ENCODE measurements at regions not wholly inside any gene's neighbourhood (a gene's known extent, or its start where the extent isn't known, plus 50 kb on each side); places are given as distances from the start of the nearest gene placed in this dataset.
"Not testable (repeated sequence)": the region's sequence is repeated elsewhere in the genome, so short reads cannot be mapped to it uniquely, and the experiment has no call there.

DNA sequence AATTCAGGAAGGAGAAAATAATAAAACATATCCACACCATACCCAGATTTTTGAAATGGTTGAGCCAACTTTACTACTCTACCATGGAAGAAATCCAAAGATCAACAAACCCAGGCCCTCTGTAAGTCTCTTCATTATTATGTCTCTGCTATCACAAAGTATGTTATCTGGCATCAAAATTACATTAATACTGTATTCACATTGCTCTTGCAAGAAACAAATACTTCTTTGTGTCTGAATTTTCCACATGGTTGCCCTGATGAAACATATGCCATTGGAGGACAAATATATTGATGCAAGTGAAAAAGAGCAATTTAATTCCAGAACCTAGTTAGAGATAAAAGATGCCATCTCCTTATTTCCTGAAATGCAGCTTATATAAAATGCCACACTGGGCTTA, 204.0 kb downstream of the FZD1 start:
- no peak for DNase-seq (ENCODE audit: extremely low spot score)
- Histone ChIP-seq H3K27me3 (no peaks in the 10 kb centered on the region), H3K27ac (replicated peaks in 1 of 4) (no peak overlapping the region), H3K9me3 (peaks cover 0 to 8% (median 3%) of the 10 kb centered on the region in 4 donors), H3K4me3 (no peak overlapping the region), H3K4me1 (no peaks in the 10 kb centered on the region), H3K36me3 (no peaks in the 10 kb centered on the region)
- no peak for TF ChIP-seq EP300 (IDR thresholded peaks at IDR 0.05)
- no peak for TF ChIP-seq POLR2A (IDR thresholded peaks at IDR 0.05; ENCODE audit: low read depth)
- intact Hi-C loops (cut with DNase I) = no loop called here

DNA sequence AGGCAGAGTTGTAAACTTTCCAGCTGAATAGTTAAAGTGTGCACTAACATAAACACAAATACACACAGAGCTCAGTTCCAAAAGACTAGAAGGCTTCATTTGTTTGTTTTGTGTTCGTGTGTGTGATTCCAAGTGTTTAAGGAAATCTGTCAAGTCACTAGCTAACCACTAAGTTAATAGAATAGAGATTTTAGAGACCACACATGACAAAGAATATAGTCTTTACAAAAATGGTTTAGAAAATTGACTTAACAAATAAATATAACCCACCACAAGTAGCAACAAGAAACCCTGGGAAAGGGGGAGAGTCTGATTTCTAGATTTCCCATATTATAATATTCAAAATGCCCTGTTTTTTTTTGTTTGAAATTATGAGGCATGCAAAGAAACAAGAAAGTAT, 209.4 kb downstream of the FZD1 start:
- Histone ChIP-seq H3K27ac (replicated peaks in 1 of 4) (no peak overlapping the region), H3K27me3 (no peaks in the 10 kb centered on the region), H3K4me1 (no peaks in the 10 kb centered on the region), H3K9me3 (peaks cover 0 to 35% (median 14%) of the 10 kb centered on the region in 4 donors), H3K4me3 (no peak overlapping the region), H3K36me3 (no peaks in the 10 kb centered on the region)
- no peak for DNase-seq (ENCODE audit: extremely low spot score)
- intact Hi-C loops (cut with DNase I) = no loop called here
- TF ChIP-seq EP300 (IDR thresholded peaks at IDR 0.05) (no peak), POLR2A (IDR thresholded peaks at IDR 0.05; ENCODE audit: low read depth) (no peak), POLR2AphosphoS5 (IDR thresholded peaks at IDR 0.05) (no peak)
- TF ChIP-seq, protein P1, sequence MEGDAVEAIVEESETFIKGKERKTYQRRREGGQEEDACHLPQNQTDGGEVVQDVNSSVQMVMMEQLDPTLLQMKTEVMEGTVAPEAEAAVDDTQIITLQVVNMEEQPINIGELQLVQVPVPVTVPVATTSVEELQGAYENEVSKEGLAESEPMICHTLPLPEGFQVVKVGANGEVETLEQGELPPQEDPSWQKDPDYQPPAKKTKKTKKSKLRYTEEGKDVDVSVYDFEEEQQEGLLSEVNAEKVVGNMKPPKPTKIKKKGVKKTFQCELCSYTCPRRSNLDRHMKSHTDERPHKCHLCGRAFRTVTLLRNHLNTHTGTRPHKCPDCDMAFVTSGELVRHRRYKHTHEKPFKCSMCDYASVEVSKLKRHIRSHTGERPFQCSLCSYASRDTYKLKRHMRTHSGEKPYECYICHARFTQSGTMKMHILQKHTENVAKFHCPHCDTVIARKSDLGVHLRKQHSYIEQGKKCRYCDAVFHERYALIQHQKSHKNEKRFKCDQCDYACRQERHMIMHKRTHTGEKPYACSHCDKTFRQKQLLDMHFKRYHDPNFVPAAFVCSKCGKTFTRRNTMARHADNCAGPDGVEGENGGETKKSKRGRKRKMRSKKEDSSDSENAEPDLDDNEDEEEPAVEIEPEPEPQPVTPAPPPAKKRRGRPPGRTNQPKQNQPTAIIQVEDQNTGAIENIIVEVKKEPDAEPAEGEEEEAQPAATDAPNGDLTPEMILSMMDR (IDR thresholded peaks at IDR 0.05) = no peak
- 37% methylated on average over 1 of the region's 1 CpG for WGBS

DNA sequence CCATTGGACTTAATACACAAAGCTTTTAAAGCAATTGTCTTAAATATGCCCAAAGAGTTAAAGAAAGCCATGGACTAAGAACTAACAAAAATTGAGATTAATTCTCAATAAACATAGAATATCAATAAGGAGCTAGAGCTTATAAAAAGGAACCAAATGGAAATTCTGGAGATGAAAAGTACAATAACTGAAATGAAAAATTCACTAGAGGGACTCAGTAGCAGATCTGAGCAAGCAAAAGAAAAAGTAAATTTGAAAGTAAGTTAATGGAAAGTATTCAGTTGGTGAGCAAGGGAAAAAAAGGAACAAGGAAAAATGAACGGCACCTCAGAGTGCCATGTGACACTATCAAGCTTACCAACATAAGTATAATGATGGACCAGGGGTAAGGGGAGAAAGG, 209.8 kb downstream of the FZD1 start:
- Histone ChIP-seq H3K36me3 (no peaks in the 10 kb centered on the region), H3K9me3 (peaks cover 0 to 35% (median 14%) of the 10 kb centered on the region in 4 donors), H3K4me3 (no peak overlapping the region), H3K4me1 (no peaks in the 10 kb centered on the region), H3K27me3 (no peaks in the 10 kb centered on the region), H3K27ac (replicated peaks in 1 of 4) (no peak overlapping the region)
- no peak for DNase-seq (ENCODE audit: extremely low spot score)
- 91% methylated on average over 1 of the region's 1 CpG for WGBS
- TF ChIP-seq POLR2A (IDR thresholded peaks at IDR 0.05; ENCODE audit: low read depth) (no peak), EP300 (IDR thresholded peaks at IDR 0.05) (no peak)
- intact Hi-C loops (cut with DNase I) = no loop called here

DNA sequence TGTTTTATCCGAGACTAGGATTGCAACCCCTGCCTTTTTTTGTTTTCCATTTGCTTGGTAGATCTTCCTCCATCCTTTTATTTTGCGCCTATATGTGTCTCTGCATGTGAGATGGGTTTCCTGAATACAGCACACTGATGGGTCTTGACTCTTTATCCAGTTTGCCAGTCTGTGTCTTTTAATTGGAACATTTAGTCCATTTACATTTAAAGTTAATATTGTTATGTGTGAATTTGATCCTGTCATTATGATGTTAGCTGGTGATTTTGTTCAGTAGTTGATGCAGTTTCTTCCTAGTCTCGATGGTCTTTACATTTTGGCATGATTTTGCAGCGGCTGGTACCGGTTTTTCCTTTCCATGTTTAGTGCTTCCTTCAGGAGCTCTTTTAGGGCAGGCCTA, 216.2 kb downstream of the FZD1 start:
- H3K4me1 ChIP-seq; intact Hi-C loops (cut with DNase I); H3K27ac ChIP-seq (replicated peaks in 1 of 4); H3K9me3 ChIP-seq; H3K27me3 ChIP-seq; H3K4me3 ChIP-seq; DNase-seq (ENCODE audit: extremely low spot score); H3K36me3 ChIP-seq: not testable (repeated sequence)
- WGBS = 93% methylated on average over 5 of the region's 5 CpGs

DNA sequence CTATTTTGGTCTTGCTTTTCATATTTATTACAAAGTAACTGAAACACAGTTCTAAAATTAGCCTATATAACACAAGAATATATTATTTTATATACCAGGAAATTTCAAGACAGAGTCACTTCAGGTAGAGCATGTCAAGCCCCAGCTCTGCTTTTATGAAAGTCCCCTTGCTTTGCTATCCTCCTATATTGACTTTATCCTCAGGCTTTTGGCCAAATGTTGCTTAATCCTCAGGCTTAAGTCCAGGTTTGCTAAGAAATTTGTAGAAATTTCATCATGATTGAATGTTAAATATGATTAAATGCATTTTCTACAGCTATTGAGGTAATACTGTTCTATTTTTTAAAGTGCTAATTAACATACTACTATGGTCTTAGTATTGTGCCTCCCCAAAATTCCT, 227.6 kb downstream of the FZD1 start:
- Histone ChIP-seq H3K4me1 (no peaks in the 10 kb centered on the region), H3K36me3 (no peaks in the 10 kb centered on the region), H3K9me3 (no peaks in the 10 kb centered on the region), H3K27me3 (no peaks in the 10 kb centered on the region), H3K4me3 (no peak overlapping the region), H3K27ac (replicated peaks in 1 of 4) (no peak overlapping the region)
- intact Hi-C loops (cut with DNase I) = no loop called here
- TF ChIP-seq POLR2A (IDR thresholded peaks at IDR 0.05; ENCODE audit: low read depth) = no peak
- no peak for TF ChIP-seq POLR2AphosphoS5 (IDR thresholded peaks at IDR 0.05)
- TF ChIP-seq, protein P1 (IDR thresholded peaks at IDR 0.05) = no peak
- no peak for TF ChIP-seq EP300 (IDR thresholded peaks at IDR 0.05)
- DNase-seq (ENCODE audit: extremely low spot score) = no peak

DNA sequence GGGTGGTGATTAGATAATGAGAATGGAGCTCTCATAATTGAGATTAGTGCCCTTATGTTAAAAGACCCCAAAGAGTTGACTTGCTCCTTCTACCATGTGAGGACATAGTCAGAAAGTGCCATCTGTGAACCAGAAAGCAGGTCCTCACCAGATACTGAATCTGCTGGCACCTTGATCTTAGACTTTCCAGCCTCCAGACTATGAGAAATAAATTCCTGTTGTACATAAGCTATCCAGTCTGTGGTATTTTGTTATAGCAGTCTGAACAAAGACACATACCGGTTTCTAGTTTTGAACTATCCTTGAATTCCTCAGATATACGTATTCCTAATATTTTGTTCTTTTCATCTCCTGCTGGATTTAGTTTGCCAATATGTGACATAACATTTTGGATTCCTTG, 228.1 kb downstream of the FZD1 start:
- Histone ChIP-seq H3K27ac (replicated peaks in 1 of 4) (no peak overlapping the region), H3K36me3 (no peaks in the 10 kb centered on the region), H3K9me3 (no peaks in the 10 kb centered on the region), H3K27me3 (no peaks in the 10 kb centered on the region), H3K4me1 (no peaks in the 10 kb centered on the region), H3K4me3 (no peak overlapping the region)
- intact Hi-C loops (cut with DNase I) = no loop called here
- WGBS = 94% methylated on average over 2 of the region's 2 CpGs
- TF ChIP-seq POLR2A (IDR thresholded peaks at IDR 0.05; ENCODE audit: low read depth) (no peak), EP300 (IDR thresholded peaks at IDR 0.05) (no peak), POLR2AphosphoS5 (IDR thresholded peaks at IDR 0.05) (no peak)
- TF ChIP-seq, protein P1 (IDR thresholded peaks at IDR 0.05) = no peak
- no peak for DNase-seq (ENCODE audit: extremely low spot score)

Data from esophagus muscularis mucosa (tissue), 4 donors.